Limb (tissue), 2 donors: ENCODE measurements at regions not wholly inside any gene's neighbourhood (a gene's known extent, or its start where the extent isn't known, plus 50 kb on each side); places are given as distances from the start of the nearest gene placed in this dataset.
"Not testable (repeated sequence)": the region's sequence is repeated elsewhere in the genome, so short reads cannot be mapped to it uniquely, and the experiment has no call there.

Experiments used
- DNase-seq, 2 donors: peaks; one replicate each; pipeline ENCODE4 v3.0.0-alpha.2; 2016; ENCODE audit errors: extremely low spot score in 2 of 2

GRCh38 chr4:65265526-65265925, 404.8 kb downstream of the EPHA5 start:
- DNase-seq, result no peak

- DNase-seq, result no peak
Observed at GRCh38 chr4:65259296-65259695, 411.0 kb downstream of the EPHA5 start.

GRCh38 chr4:65250916-65251315, 419.4 kb downstream of the EPHA5 start:
- no peak for DNase-seq

- no peak for DNase-seq
Observed at GRCh38 chr4:65249111-65249510, 421.2 kb downstream of the EPHA5 start.

DNA sequence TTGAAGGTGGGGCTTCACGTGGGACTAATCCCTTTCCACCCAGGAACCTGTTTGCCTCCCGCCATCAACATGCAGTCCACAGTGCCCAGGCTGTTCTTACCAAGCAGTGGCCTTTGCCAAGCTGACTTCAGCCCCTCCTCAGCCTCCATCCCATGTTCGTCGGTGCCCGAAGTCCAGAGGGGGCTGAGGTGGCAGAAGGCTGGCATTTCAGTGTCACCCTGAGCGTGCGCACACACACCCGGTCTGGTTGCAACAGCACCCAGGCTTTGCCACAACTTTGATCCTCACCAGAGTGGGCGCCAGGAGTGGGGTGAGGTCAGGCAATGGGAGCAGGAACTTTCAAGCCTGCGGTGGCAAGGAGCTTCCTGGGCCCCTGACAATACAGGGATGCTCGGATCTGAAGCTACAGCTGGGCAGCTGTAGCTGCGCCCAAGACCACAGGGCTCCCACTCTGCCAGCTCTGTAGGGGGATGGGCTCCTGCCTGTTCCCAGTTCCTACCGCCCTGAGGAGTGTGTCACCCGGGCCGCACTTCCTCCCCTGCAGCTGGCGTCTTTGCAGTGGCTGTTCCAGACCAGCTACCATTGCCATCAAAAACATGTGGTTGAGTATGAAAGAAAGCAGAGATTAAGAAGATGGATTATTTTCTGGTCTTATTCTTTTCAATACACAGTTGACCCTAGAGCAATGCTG, 428.0 kb downstream of the EPHA5 start:
- DNase-seq, result no peak

DNA sequence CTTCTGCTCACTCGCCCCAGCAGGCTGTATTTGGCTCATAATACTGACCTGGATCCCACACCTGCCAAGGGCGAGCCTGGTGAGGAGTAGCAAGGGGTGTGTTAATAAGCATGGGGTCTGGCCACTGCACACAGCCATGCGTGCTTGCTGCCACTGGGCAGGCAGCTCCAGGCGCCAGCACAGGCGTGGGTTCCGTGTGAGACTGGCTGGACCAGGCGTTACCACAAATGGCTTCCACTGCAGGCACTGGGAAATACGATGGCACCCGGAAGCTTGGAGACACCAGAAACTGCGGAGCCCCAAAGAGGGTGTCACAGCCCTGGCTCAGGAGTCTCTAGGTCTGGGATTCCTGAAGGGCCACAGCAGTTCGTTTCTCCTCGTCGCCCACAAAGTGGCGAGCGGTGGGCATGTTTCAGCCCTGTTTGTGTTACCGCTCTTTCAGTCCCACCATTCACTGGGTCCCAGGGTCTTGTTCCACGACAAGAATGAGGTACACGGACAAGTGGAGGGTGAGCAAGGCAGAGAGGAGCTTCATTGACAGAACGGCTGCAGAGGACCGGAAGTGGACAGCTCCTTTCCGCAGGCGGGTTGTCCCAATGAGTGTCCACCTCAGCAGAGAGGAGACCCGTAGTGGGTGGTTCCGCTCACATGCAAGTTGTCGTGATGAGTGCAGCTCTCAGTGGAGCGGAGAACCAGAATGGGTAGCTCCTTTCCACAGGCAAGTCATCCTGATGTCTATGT, 428.9 kb downstream of the EPHA5 start:
- DNase-seq, result no peak

DNA sequence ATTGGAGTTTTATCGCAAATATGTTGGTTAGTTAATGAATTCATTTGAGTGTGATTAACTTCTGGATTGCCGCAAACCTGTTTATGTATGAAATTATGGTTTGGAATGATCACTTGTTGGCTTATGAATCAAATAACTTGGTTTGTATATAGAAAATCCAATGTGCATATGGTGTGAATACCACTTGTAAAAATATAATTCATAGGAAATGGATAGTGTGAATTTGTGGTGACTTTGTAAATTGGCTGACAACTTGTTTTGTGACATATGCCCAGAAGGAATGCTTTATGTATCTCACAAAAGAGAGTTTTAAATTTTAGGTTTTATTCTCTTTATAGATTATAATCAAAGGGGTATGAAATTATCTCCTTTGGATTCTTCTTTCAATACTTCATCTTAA, 436.2 kb downstream of the EPHA5 start:
- DNase-seq, result no peak

DNA sequence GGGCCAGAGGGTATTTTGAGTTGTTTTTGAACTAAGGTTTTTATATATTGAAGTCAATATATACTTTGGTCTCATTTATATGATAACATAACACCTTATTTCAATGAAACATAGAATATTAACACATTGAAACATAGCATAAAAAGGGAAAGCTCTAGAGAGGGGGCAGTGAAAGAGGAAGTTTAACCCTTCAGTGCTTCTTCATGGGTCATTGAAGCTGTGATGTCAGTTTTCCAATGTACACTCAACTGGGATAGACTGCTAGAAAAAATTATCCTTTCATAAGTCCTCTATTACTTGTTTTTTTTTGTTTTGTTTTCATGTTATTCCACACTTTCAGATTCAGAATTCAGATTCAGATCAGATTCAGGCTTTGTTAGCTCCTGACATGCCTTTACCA, 442.7 kb downstream of the EPHA5 start:
- no peak for DNase-seq

GRCh38 chr4:65223601-65224000, 446.7 kb downstream of the EPHA5 start:
- DNase-seq, result no peak

- not testable (repeated sequence) for DNase-seq
Observed at GRCh38 chr4:65223074-65223473, 447.2 kb downstream of the EPHA5 start.

GRCh38 chr4:65217179-65217578, 453.1 kb downstream of the EPHA5 start:
- no peak for DNase-seq

DNA sequence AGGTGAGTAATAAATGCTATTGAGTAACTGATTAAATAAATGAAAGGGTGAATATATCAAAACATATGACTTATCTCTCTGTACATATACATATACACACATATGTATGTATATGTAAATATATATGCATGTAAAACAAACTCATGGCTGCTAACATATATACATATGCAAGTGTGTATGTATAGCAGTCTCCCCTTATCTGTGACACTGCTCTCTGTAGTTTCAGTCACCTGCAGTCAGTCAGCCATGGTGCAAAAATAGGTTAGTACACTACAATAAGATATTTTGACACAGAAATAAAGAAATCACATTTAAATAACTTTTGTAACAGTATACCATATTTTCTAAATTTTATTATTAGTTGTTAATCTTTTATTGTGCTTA, 467.4 kb downstream of the EPHA5 start:
- DNase-seq, result no peak

GRCh38 chr4:65202165-65202852, 468.0 kb downstream of the EPHA5 start:
- no peak for DNase-seq

DNA sequence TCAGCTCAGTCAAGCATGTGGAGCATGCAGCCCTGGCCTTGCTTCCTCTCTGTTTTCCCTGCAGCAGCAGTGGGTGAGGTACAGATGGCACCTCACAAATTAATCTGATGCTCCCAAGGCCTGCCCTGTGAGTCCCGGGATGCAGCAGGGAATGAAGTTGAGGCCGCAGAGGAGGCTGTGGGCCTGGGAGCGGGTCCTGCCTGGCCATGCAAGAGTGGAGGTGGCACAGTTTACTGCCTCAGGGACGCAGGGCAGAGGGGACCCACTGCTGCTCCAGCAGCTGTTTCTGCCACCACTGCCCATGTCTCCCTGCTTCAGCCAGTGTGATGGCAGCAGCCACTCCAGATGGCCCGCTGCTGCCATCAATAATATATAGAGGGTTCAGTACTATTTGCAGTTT, 474.6 kb downstream of the EPHA5 start:
- DNase-seq, result no peak

DNA sequence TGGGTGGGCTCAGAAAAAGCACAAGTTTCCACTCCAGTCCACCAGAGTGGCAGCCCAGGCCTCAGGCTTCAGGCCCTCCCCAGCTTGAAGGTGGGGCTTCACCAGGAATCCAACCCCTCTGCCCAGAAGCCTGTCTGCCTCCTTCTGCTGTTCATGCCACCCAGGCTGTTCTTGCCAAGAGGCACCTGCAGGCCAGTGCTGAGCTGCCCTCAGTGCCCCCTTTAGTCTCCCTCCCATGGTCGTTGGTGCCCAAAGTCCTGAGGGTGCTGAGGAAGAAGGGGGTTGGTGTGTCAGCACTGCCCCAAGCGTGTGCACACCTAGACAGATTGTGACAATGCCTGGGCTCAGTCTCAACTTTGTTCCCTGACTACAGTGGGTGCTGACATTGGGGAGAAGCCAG, 475.3 kb downstream of the EPHA5 start:
- DNase-seq, result no peak

GRCh38 chr4:65193985-65194384, 476.3 kb downstream of the EPHA5 start:
- DNase-seq, result no peak

DNA sequence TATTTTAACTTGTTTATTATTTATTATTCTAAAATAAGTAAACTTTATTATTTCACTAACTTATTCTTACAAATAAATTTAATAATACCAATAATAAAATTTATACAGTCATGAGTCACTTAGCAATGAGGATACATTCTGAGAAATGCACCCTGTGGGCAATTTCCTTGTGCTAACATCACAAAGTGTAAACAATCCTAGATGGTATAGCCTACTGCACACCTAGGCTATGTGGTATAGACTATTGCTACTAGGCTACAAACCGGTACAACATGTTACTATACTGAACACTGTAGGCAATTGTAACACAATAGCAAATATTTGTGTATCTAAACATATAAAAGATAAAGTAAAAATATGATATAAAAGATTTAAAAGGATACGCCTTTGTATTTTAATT, 479.5 kb downstream of the EPHA5 start:
- no peak for DNase-seq

GRCh38 chr4:65175585-65175984, 494.7 kb downstream of the EPHA5 start:
- no peak for DNase-seq

GRCh38 chr4:65170768-65171514, 499.3 kb downstream of the EPHA5 start:
- no peak for DNase-seq

DNA sequence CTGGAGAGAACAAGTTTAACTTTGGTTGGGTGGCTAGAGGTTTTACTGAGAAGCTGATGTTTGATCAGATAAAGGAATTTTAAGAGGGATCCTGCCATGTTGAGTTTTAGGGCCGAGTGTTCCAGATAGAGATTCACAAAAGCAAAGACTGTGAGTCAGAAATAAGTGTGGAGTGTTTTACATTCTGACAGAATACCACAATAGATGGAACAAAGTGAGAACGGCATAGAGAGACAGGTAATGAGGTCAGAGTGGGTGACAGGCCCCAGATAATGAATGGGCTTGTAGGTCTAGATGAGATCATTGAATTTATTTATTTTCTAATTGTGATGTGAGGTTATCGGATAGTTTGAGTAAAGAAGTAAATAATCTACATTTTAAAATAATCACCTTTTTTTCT, 502.6 kb downstream of the EPHA5 start:
- no peak for DNase-seq

- DNase-seq, result no peak
Observed at GRCh38 chr4:65152205-65152604, 518.1 kb downstream of the EPHA5 start.

DNA sequence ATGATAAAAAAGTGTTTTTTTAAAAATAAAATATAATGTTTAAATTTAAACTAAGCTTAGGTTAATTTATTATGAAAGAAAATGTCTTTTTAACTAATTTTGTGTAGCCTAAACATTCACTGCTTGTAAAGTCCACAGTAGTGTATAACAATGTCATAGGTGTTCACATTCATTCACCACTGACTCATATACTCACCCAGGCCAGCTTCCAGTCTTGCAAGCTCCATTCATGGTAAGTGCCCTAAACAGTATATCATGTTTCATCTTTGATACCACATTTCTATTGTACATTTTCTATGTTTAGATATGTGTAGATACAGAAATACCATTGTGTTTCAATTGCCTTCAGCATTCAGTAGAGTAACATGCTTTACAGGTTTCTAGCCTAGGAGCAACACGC, 530.3 kb downstream of the EPHA5 start:
- DNase-seq, result no peak
